ENCODE measurements at regions not wholly inside any gene's neighbourhood (a gene's known extent, or its start where the extent isn't known, plus 50 kb on each side); places are given as distances from the start of the nearest gene placed in this dataset.
"Not testable (repeated sequence)": the region's sequence is repeated elsewhere in the genome, so short reads cannot be mapped to it uniquely, and the experiment has no call there.

DNA sequence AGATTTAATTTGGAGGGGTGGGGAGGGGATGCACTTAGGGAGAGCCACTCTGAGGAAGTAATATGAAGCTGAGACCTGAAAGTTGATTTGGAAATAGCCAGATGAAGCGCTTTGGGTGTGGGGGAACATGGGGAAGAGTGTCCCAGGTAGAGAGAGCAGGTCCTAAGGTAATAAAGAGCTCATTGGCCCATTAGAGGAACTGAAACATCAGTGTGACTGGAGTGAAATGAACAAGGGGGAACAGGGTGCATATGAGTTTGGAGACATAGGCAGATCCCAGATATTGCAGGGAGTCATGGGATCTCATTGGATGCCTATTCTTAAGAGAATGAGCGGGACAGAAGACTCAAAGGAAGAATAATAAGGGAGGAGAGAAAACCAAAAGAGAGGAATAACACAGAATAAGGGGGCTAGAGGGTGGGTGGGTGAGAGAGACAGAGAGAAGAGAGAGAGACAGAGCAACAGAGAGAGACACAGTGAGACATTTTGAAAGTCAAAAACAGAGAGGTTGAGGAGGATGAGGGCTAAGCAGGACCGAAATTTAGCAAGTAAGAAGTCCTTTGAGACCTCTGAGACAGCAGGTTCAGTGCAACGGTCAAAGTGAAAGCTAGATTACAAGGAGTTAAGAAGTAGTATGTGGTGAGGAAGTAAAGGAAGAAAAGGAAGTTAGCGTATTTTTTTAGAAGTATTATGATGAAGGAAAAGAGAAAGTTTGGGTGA lies 54.1 kb upstream of the NOTCH2NLA start:
- ATAC-seq; in situ Hi-C loops (cut with HindIII; ENCODE audit: low pct_unique_long_range_greater_than_20kb, low sequenced_read_pairs); H3K4me1 ChIP-seq (ENCODE audit: control insufficient read depth, insufficient read depth, low read length); CTCF ChIA-PET; intact Hi-C loops (cut with micrococcal nuclease; ENCODE audit: unreplicated experiment); BruUV-seq (replicated peaks); H3K27me3 ChIP-seq (ENCODE audit: control insufficient read depth, insufficient read depth, low read length); POLR2A ChIA-PET; DNase-seq (ENCODE audit: low read depth, low spot score); H3K27ac ChIP-seq (ENCODE audit: low read length); H3K9me3 ChIP-seq (ENCODE audit: control insufficient read depth, insufficient read depth, low read depth, low read length); H3K4me3 ChIP-seq (ENCODE audit: low read depth in 2 of 2, low read length in 2 of 2); H3K36me3 ChIP-seq (ENCODE audit: control insufficient read depth, insufficient read depth, low read length): not testable (repeated sequence)

- POLR2A ChIA-PET; intact Hi-C loops (cut with micrococcal nuclease; ENCODE audit: unreplicated experiment); CTCF ChIA-PET; in situ Hi-C loops (cut with HindIII; ENCODE audit: low pct_unique_long_range_greater_than_20kb, low sequenced_read_pairs); H3K27me3 ChIP-seq (ENCODE audit: control insufficient read depth, insufficient read depth, low read length); H3K4me1 ChIP-seq (ENCODE audit: control insufficient read depth, insufficient read depth, low read length); H3K36me3 ChIP-seq (ENCODE audit: control insufficient read depth, insufficient read depth, low read length); H3K9me3 ChIP-seq (ENCODE audit: control insufficient read depth, insufficient read depth, low read depth, low read length); H3K27ac ChIP-seq (ENCODE audit: low read length); DNase-seq (ENCODE audit: low read depth, low spot score); H3K4me3 ChIP-seq (ENCODE audit: low read depth in 2 of 2, low read length in 2 of 2); ATAC-seq; BruUV-seq (replicated peaks): not testable (repeated sequence)
Observed at GRCh38 chr1:146281522-146281921, 52.7 kb upstream of the NOTCH2NLA start.

GRCh38 chr1:146278758-146279157 lies 49.9 kb upstream of the NOTCH2NLA start:
- H3K9me3 ChIP-seq (ENCODE audit: control insufficient read depth, insufficient read depth, low read depth, low read length); in situ Hi-C loops (cut with HindIII; ENCODE audit: low pct_unique_long_range_greater_than_20kb, low sequenced_read_pairs); H3K27ac ChIP-seq (ENCODE audit: low read length); ATAC-seq; intact Hi-C loops (cut with micrococcal nuclease; ENCODE audit: unreplicated experiment); H3K4me1 ChIP-seq (ENCODE audit: control insufficient read depth, insufficient read depth, low read length); DNase-seq (ENCODE audit: low read depth, low spot score); H3K27me3 ChIP-seq (ENCODE audit: control insufficient read depth, insufficient read depth, low read length); H3K36me3 ChIP-seq (ENCODE audit: control insufficient read depth, insufficient read depth, low read length); CTCF ChIA-PET; POLR2A ChIA-PET; H3K4me3 ChIP-seq (ENCODE audit: low read depth in 2 of 2, low read length in 2 of 2); BruUV-seq (replicated peaks): not testable (repeated sequence)
